ENCODE measurements at regions not wholly inside any gene's neighbourhood (a gene's known extent, or its start where the extent isn't known, plus 50 kb on each side); places are given as distances from the start of the nearest gene placed in this dataset.
"Not testable (repeated sequence)": the region's sequence is repeated elsewhere in the genome, so short reads cannot be mapped to it uniquely, and the experiment has no call there.

GRCh38 chr3:174336784-174337183 lies 522.4 kb upstream of the NAALADL2 start:
- DNase-seq (ENCODE audit: low spot score): no peak

- DNase-seq (ENCODE audit: low spot score): no peak
Measured at GRCh38 chr3:174337227-174337626, 521.9 kb upstream of the NAALADL2 start.

GRCh38 chr3:174340624-174341587 lies 518.2 kb upstream of the NAALADL2 start:
- DNase-seq (ENCODE audit: low spot score): no peak

- DNase-seq (ENCODE audit: low spot score): no peak
Measured at GRCh38 chr3:174342171-174342570, 517.0 kb upstream of the NAALADL2 start.

GRCh38 chr3:174342941-174343501 lies 516.1 kb upstream of the NAALADL2 start:
- DNase-seq (ENCODE audit: low spot score): peak; percentile 20

GRCh38 chr3:174346141-174346540 lies 513.0 kb upstream of the NAALADL2 start:
- DNase-seq (ENCODE audit: low spot score): no peak

GRCh38 chr3:174346571-174346970 lies 512.6 kb upstream of the NAALADL2 start:
- no peak for DNase-seq (ENCODE audit: low spot score)

GRCh38 chr3:174347474-174348138 lies 511.5 kb upstream of the NAALADL2 start:
- DNase-seq (ENCODE audit: low spot score): no peak

- no peak for DNase-seq (ENCODE audit: low spot score)
Measured at GRCh38 chr3:174352227-174352626, 506.9 kb upstream of the NAALADL2 start.

- DNase-seq (ENCODE audit: low spot score): peak; percentile 8
Measured at GRCh38 chr3:174355505-174355904, 503.6 kb upstream of the NAALADL2 start.

- no peak for DNase-seq (ENCODE audit: low spot score)
Measured at GRCh38 chr3:174356596-174356995, 502.5 kb upstream of the NAALADL2 start.

- DNase-seq (ENCODE audit: low spot score): no peak
Measured at GRCh38 chr3:174358252-174358651, 500.9 kb upstream of the NAALADL2 start.

GRCh38 chr3:174362556-174362955 lies 496.6 kb upstream of the NAALADL2 start:
- DNase-seq (ENCODE audit: low spot score): no peak

GRCh38 chr3:174363256-174363655 lies 495.9 kb upstream of the NAALADL2 start:
- DNase-seq (ENCODE audit: low spot score): peak; percentile 11

- DNase-seq (ENCODE audit: low spot score): no peak
Measured at GRCh38 chr3:174365796-174366195, 493.3 kb upstream of the NAALADL2 start.

- DNase-seq (ENCODE audit: low spot score): not testable (repeated sequence)
Measured at GRCh38 chr3:174366904-174367303, 492.2 kb upstream of the NAALADL2 start.

GRCh38 chr3:174376346-174376745 lies 482.8 kb upstream of the NAALADL2 start:
- DNase-seq (ENCODE audit: low spot score): peak; percentile 56

GRCh38 chr3:174377096-174377495 lies 482.0 kb upstream of the NAALADL2 start:
- DNase-seq (ENCODE audit: low spot score): no peak

- DNase-seq (ENCODE audit: low spot score): no peak
Measured at GRCh38 chr3:174377684-174378083, 481.4 kb upstream of the NAALADL2 start.

- DNase-seq (ENCODE audit: low spot score): no peak
Measured at GRCh38 chr3:174382878-174383277, 476.3 kb upstream of the NAALADL2 start.

GRCh38 chr3:174387736-174388135 lies 471.4 kb upstream of the NAALADL2 start:
- DNase-seq (ENCODE audit: low spot score): peak; percentile 13

- DNase-seq (ENCODE audit: low spot score): peak; percentile 19
Measured at GRCh38 chr3:174397848-174398247, 461.3 kb upstream of the NAALADL2 start.

- no peak for DNase-seq (ENCODE audit: low spot score)
Measured at GRCh38 chr3:174398761-174399160, 460.4 kb upstream of the NAALADL2 start.
